ENCODE measurements at regions not wholly inside any gene's neighbourhood (a gene's known extent, or its start where the extent isn't known, plus 50 kb on each side); places are given as distances from the start of the nearest gene placed in this dataset.

GRCh38 chr12:4849115-4849541, 60.6 kb upstream of the KCNA1 start:
- no peak for DNase-seq (ENCODE audit: low read depth)
- peak; percentile 76 for TF ChIP-seq CTCF (IDR thresholded peaks at IDR 0.05; ENCODE audit: control insufficient read depth, insufficient read depth, low read depth, low read length, missing control alignments)
- no peak overlapping the region for H3K4me3 ChIP-seq (ENCODE audit: control insufficient read depth, low read depth, low read length)

DNA sequence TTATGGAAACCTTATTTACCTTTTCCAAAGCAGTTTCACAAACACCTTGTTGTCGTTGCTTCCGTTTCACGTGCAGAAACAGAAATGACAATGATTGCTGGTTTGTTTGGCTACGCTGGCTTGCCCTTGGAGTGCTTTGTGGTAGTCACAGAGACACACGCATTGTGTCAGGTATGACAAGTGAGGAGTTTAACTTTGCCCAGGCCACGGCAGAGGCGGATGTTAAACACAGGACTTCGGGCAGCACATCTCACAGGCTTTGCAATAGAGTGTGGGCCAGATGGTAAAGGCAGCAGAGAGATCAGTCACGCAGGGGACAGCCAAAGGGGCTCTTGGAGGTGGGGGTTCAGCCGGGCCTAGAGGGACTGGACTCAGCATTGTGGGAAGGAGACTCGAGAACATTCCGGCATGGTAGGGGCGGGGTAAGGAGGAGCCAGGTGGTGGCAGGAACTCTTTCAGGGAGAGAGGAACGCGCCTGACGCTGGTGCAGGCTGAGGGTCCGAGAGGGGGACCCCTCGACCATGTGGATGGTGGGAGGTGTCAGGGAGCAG, 59.8 kb upstream of the KCNA1 start:
- H3K4me3 ChIP-seq (ENCODE audit: control insufficient read depth, low read depth, low read length), result no peak overlapping the region
- no peak for DNase-seq (ENCODE audit: low read depth)
- no peak for TF ChIP-seq CTCF (IDR thresholded peaks at IDR 0.05; ENCODE audit: control insufficient read depth, insufficient read depth, low read depth, low read length, missing control alignments)

GRCh38 chr12:4850857-4851380, 58.8 kb upstream of the KCNA1 start:
- H3K4me3 ChIP-seq (ENCODE audit: control insufficient read depth, low read depth, low read length), result no peak overlapping the region
- no peak for DNase-seq (ENCODE audit: low read depth)
- no peak for TF ChIP-seq CTCF (IDR thresholded peaks at IDR 0.05; ENCODE audit: control insufficient read depth, insufficient read depth, low read depth, low read length, missing control alignments)

DNA sequence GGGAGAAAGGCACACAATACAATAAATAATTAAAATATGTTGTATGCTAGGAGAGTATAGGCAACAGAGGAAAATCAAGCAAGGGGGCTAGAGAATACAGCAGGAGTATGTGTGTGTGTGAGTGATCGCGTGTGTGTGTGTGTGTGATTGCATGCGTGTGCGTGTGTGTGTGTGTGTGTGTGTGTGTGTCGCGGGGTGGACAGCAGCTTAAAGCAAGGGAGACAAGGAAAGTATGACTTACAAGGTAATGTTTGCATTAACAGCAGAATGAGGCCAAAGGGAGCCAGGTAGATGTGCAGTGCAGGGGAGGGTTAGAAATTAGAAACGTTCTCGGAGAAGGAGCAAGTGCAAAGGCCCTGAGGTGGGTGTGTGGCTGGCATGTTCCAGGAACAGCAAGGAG, 57.4 kb upstream of the KCNA1 start:
- no peak overlapping the region for H3K4me3 ChIP-seq (ENCODE audit: control insufficient read depth, low read depth, low read length)
- TF ChIP-seq CTCF (IDR thresholded peaks at IDR 0.05; ENCODE audit: control insufficient read depth, insufficient read depth, low read depth, low read length, missing control alignments), result no peak
- no peak for DNase-seq (ENCODE audit: low read depth)

GRCh38 chr12:4852911-4853310, 56.8 kb upstream of the KCNA1 start:
- no peak for DNase-seq (ENCODE audit: low read depth)
- TF ChIP-seq CTCF (IDR thresholded peaks at IDR 0.05; ENCODE audit: control insufficient read depth, insufficient read depth, low read depth, low read length, missing control alignments), result no peak

DNA sequence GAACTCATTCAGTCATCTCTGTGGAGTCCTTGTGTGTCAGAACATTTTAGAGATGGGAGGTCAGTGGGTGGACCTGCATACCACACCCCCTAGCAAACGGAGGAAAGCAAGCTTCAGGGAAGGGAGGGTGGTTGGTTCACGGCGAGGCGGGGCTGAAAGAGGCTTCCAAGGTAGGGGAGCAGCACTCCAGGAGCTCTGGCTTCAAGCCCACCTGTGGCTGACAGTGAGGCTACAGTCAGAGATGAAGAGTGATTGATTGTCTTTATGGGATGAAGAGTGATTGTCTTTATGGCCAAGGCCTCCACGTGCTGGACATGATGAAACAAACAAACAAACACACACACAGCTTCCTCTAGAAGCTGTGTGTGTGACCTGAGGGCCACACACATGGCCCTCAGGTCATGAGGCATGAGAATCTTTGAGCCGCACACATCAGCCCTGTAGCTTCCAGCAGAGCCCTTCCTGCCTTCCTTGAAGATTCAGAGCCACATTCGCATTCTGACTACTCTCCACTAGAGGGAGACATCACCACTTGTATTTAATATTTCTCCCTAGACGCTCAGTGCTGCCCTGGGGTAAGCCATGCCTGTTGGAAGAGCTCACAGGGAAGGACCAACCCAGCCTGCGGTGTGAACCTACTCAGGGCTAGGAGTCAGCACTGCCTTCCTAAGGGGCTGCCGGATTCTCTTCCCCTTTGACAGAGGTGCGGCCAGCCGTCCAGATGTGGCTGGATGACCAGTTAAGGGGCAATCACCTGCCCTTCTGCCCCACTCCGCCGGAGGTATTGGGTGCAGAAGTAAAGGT, 54.4 kb upstream of the KCNA1 start:
- no peak overlapping the region for H3K4me3 ChIP-seq (ENCODE audit: control insufficient read depth, low read depth, low read length)
- peak; percentile 80 for TF ChIP-seq CTCF (IDR thresholded peaks at IDR 0.05; ENCODE audit: control insufficient read depth, insufficient read depth, low read depth, low read length, missing control alignments)
- DNase-seq (ENCODE audit: low read depth), result peak; percentile 52

More at GRCh38 chr12:4852911-4853310, 56.8 kb upstream of the KCNA1 start:
- H3K4me3 ChIP-seq (ENCODE audit: control insufficient read depth, low read depth, low read length), result no peak overlapping the region

Data from AG09309 (cell line).